ENCODE measurements at regions not wholly inside any gene's neighbourhood (a gene's known extent, or its start where the extent isn't known, plus 50 kb on each side); places are given as distances from the start of the nearest gene placed in this dataset.

DNA sequence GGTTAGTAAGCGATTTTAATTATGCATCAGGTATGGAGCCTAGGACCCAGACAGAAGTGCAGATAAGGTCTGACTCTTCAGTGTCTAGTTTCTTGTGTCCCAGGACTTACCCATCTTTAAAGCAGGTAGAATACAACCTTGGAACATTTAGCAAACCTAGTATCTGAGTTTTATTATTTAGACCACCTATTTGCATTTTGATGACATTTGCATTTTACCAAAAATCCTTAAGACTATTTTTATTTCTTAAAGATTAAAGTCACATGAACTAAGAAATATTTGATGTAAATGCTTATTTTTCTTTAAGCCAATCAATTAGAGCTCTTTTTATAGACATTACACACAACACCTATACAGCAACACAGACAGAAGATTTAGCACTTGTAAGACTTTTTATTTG, 939.1 kb downstream of the OTOL1 start:
- no peak for TF ChIP-seq TCF12 (IDR thresholded peaks at IDR 0.05; ENCODE audit: low read depth)
- TF ChIP-seq, protein P1, sequence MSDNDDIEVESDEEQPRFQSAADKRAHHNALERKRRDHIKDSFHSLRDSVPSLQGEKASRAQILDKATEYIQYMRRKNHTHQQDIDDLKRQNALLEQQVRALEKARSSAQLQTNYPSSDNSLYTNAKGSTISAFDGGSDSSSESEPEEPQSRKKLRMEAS (IDR thresholded peaks at IDR 0.05): no peak
- TF ChIP-seq TAF1 (IDR thresholded peaks at IDR 0.05; ENCODE audit: low read depth): no peak
- TF ChIP-seq, protein P2, sequence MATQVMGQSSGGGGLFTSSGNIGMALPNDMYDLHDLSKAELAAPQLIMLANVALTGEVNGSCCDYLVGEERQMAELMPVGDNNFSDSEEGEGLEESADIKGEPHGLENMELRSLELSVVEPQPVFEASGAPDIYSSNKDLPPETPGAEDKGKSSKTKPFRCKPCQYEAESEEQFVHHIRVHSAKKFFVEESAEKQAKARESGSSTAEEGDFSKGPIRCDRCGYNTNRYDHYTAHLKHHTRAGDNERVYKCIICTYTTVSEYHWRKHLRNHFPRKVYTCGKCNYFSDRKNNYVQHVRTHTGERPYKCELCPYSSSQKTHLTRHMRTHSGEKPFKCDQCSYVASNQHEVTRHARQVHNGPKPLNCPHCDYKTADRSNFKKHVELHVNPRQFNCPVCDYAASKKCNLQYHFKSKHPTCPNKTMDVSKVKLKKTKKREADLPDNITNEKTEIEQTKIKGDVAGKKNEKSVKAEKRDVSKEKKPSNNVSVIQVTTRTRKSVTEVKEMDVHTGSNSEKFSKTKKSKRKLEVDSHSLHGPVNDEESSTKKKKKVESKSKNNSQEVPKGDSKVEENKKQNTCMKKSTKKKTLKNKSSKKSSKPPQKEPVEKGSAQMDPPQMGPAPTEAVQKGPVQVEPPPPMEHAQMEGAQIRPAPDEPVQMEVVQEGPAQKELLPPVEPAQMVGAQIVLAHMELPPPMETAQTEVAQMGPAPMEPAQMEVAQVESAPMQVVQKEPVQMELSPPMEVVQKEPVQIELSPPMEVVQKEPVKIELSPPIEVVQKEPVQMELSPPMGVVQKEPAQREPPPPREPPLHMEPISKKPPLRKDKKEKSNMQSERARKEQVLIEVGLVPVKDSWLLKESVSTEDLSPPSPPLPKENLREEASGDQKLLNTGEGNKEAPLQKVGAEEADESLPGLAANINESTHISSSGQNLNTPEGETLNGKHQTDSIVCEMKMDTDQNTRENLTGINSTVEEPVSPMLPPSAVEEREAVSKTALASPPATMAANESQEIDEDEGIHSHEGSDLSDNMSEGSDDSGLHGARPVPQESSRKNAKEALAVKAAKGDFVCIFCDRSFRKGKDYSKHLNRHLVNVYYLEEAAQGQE (IDR thresholded peaks at IDR 0.05; ENCODE audit: low read depth): no peak
- TF ChIP-seq ZBTB7A (IDR thresholded peaks at IDR 0.05; ENCODE audit: low read depth): no peak
- no peak for TF ChIP-seq CREB1 (IDR thresholded peaks at IDR 0.05; ENCODE audit: low read depth)
- TF ChIP-seq RAD21 (IDR thresholded peaks at IDR 0.05; ENCODE audit: low read depth): no peak
- no peak for TF ChIP-seq EP300 (IDR thresholded peaks at IDR 0.05; ENCODE audit: borderline replicate concordance)
- TF ChIP-seq FOXM1 (IDR thresholded peaks at IDR 0.05; ENCODE audit: borderline replicate concordance, low read depth): no peak
- no peak for TF ChIP-seq TEAD4 (IDR thresholded peaks at IDR 0.05)
- no peak for TF ChIP-seq NFIC (IDR thresholded peaks at IDR 0.05)
